PFSK-1 (cell line): ENCODE measurements at regions not wholly inside any gene's neighbourhood (a gene's known extent, or its start where the extent isn't known, plus 50 kb on each side); places are given as distances from the start of the nearest gene placed in this dataset.

ENCODE experiments used
- FOXP2 ChIP-seq: optimal IDR thresholded peaks from 2 replicates; pipeline ENCODE3; 2011; ENCODE audit warnings: borderline replicate concordance, control low read depth, inconsistent platforms; ENCODE audit not compliant: insufficient read depth; ENCODE audit errors: extremely low read length, extremely low read depth
- POLR2AphosphoS5 ChIP-seq: IDR thresholded peaks from 2 replicates; pipeline ENCODE4 v1.6.1; 2012; ENCODE audit warnings: low read depth, mild to moderate bottlenecking, control low read depth, low read length, moderate library complexity
- REST ChIP-seq, 2 experiments: IDR thresholded peaks; 2 replicates each; pipeline versions ENCODE4 v1.6.1 to v1.8.0; 2011 to 2012; ENCODE audit warnings: low read depth in 2 of 2, low read length in 2 of 2, control low read depth in 1 of 2, inconsistent platforms in 1 of 2, mild to moderate bottlenecking in 1 of 2, moderate library complexity in 1 of 2; ENCODE audit not compliant: insufficient read depth in 1 of 2
- SIN3A ChIP-seq: IDR thresholded peaks from 2 replicates; pipeline ENCODE4 v1.6.1; 2012; ENCODE audit warnings: mild to moderate bottlenecking, low read length, moderate library complexity, borderline replicate concordance; ENCODE audit not compliant: insufficient read depth
- TAF1 ChIP-seq: IDR thresholded peaks from 2 replicates; pipeline ENCODE4 v1.6.1; 2012; ENCODE audit warnings: low read length, control low read depth, borderline replicate concordance; ENCODE audit not compliant: insufficient read depth

- TF ChIP-seq SIN3A: no peak
- TF ChIP-seq FOXP2: no peak
- no peak for TF ChIP-seq REST (IDR thresholded peaks at IDR 0.05; ENCODE audit: insufficient read depth in 1 of 2, low read depth in 2 of 2, low read length in 2 of 2)
- no peak for TF ChIP-seq TAF1
- no peak for TF ChIP-seq POLR2AphosphoS5
Measured at GRCh38 chr1:87950369-87950768, 621.7 kb downstream of the LMO4 start.

DNA sequence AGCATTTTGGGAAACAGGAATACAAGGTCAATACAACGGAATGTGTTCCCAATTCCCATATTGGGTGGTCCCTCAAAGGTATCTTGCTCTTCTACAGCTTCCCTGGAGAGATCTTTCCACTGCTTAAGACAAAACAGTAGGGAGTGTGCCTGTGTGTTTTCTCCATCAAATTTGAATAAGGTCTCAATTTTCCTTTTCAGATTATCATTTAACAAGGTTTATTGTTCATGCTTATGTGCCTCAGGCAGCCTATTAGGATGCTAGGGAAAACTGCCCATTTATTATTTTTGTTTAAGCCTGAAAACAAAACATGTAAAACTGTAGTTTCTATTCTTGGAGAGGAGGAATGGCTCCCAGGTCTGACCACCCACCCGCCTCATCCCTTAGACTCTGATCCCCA lies 622.7 kb downstream of the LMO4 start:
- TF ChIP-seq SIN3A (no peak), FOXP2 (no peak), TAF1 (no peak), REST (IDR thresholded peaks at IDR 0.05; ENCODE audit: insufficient read depth in 1 of 2, low read depth in 2 of 2, low read length in 2 of 2) (no peak), POLR2AphosphoS5 (no peak)

- TF ChIP-seq SIN3A (no peak), TAF1 (no peak), REST (IDR thresholded peaks at IDR 0.05; ENCODE audit: insufficient read depth in 1 of 2, low read depth in 2 of 2, low read length in 2 of 2) (no peak), POLR2AphosphoS5 (no peak), FOXP2 (no peak)
Measured at GRCh38 chr1:87951852-87952251, 623.2 kb downstream of the LMO4 start.

DNA sequence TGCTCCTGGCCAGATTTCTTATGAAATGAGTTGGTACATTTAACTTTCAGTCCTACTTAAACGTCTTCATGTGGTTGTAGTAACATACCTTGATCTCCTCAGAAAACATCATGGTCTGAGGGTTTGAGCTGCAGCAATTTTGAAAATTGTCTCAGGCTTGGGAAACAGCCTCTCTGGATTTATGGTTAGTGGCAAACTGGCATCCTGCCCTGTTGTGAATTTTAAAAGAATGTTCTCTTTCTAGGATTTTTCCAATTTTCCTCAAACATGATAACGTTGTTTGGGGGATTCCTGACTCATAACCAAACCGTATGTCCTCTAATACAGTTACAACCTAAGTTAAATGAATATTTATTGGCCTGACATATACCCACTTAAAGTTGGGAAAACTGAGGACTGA lies 624.4 kb downstream of the LMO4 start:
- TF ChIP-seq FOXP2: no peak
- no peak for TF ChIP-seq POLR2AphosphoS5
- no peak for TF ChIP-seq SIN3A

- TF ChIP-seq FOXP2 (no peak), SIN3A (no peak)
Measured at GRCh38 chr1:87953732-87954344, 625.2 kb downstream of the LMO4 start.

DNA sequence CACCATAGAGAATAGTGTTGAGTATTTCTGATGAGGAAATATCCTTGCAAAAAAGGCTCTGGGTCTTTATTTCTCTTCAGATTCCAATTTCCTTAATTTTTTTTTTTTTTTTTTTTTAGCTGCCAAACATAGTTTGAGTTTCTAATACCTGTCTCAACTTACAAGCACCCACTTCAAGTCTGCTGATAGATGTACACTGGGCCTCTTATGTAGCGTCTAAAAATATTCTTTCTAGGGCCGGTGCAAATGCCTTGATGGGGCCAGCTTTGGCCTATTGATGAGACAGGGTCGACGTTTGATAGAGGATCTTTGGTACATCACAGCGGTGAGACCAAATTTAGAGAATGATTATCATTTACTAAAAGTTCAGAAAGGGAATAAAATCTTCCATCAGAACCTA lies 626.4 kb downstream of the LMO4 start:
- TF ChIP-seq REST (IDR thresholded peaks at IDR 0.05; ENCODE audit: insufficient read depth in 1 of 2, low read depth in 2 of 2, low read length in 2 of 2) (no peak), TAF1 (no peak), POLR2AphosphoS5 (no peak), FOXP2 (no peak), SIN3A (no peak)
